ENCODE measurements at regions not wholly inside any gene's neighbourhood (a gene's known extent, or its start where the extent isn't known, plus 50 kb on each side); places are given as distances from the start of the nearest gene placed in this dataset.
"Not testable (repeated sequence)": the region's sequence is repeated elsewhere in the genome, so short reads cannot be mapped to it uniquely, and the experiment has no call there.

- no peak for TF ChIP-seq CTCF (conservative IDR thresholded peaks at IDR 0.05)
- Mint-ChIP-seq H3K27ac (ENCODE audit: unreplicated experiment) (no peak overlapping the region), H3K4me3 (no peak overlapping the region), H3K4me1 (no peaks in the 10 kb centered on the region), H3K36me3 (ENCODE audit: low read depth) (peaks cover 3% of the 10 kb centered on the region), H3K9me3 (peaks cover 9% of the 10 kb centered on the region), H3K27me3 (ENCODE audit: low read depth) (no peaks in the 10 kb centered on the region)
- no peak for DNase-seq (ENCODE audit: low read depth, low spot score)
Measured at GRCh38 chr4:120215350-120215749, 148.7 kb upstream of the MAD2L1 start.

GRCh38 chr4:120211408-120212015 lies 144.9 kb upstream of the MAD2L1 start:
- Mint-ChIP-seq H3K4me3 (no peak overlapping the region), H3K4me1 (no peaks in the 10 kb centered on the region), H3K9me3 (peaks cover 6% of the 10 kb centered on the region), H3K36me3 (ENCODE audit: low read depth) (peaks cover 8% of the 10 kb centered on the region), H3K27me3 (ENCODE audit: low read depth) (no peaks in the 10 kb centered on the region), H3K27ac (ENCODE audit: unreplicated experiment) (no peak overlapping the region)
- no peak for TF ChIP-seq CTCF (conservative IDR thresholded peaks at IDR 0.05)
- no peak for DNase-seq (ENCODE audit: low read depth, low spot score)

DNA sequence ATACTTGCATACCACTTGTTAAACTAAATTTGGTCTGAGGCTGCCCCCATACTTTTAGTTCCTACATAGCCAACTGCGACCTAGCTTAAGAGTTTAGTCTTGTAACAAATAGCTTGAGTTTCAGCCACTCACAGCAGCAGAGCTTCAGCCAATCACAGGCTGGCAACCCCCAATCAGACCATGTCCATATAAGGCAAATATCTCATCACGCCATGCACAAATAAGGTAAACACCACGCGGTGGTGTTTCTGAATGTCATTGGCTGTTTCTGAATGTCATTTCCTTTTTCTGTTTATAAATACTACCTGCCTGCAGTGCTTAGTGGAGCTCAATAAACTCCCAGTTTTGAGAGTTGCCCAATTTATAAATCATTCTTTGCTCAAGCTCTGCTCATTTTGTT lies 143.1 kb upstream of the MAD2L1 start:
- Mint-ChIP-seq H3K27me3 (ENCODE audit: low read depth) (no peaks in the 10 kb centered on the region), H3K27ac (ENCODE audit: unreplicated experiment) (no peak overlapping the region), H3K9me3 (peaks cover 17% of the 10 kb centered on the region), H3K36me3 (ENCODE audit: low read depth) (peaks cover 13% of the 10 kb centered on the region), H3K4me3 (no peak overlapping the region), H3K4me1 (no peaks in the 10 kb centered on the region)
- TF ChIP-seq CTCF (conservative IDR thresholded peaks at IDR 0.05): no peak
- no peak for DNase-seq (ENCODE audit: low read depth, low spot score)

DNA sequence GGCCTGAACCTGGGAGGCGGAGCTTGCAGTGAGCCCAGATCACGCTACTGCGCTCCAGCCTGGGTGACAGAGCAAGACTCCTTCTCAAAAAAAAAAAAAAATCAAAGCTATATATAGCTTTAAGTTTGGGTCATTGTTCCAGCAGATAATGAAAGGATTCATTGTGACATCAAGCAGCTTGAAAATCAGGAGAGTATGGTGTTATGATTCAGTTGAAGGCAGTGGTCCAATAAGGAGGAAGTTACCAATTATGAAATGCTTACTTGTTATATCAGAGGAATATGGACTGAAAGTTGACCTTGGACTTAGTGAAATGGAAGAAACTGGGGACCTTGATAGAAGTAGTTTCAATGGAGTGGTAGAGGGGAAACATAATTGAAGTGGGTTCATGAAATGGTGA lies 140.4 kb upstream of the MAD2L1 start:
- DNase-seq (ENCODE audit: low read depth, low spot score): no peak

DNA sequence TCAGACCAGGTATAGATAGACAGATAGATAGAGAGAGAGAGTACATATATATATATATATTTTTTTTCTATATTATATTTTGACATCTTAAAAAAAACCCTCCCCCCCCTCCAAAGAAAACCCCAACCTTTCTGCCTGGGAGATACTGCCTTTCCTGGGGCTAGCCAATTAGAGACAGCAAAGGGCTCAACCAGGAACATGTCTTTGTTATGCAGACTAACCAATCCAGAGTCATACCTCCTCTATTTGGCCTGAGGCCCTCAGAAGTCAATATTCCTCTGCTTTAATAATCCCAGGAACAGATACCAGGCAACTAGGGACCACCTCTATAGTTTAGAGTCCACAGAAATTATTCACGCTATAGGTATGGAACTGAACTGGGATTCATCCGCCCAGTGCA lies 135.6 kb upstream of the MAD2L1 start:
- Mint-ChIP-seq H3K4me3 (no peak overlapping the region), H3K27ac (ENCODE audit: unreplicated experiment) (no peak overlapping the region), H3K36me3 (ENCODE audit: low read depth) (peaks cover 7% of the 10 kb centered on the region), H3K9me3 (peaks cover 18% of the 10 kb centered on the region), H3K4me1 (no peaks in the 10 kb centered on the region), H3K27me3 (ENCODE audit: low read depth) (no peaks in the 10 kb centered on the region)
- no peak for TF ChIP-seq CTCF (conservative IDR thresholded peaks at IDR 0.05)
- no peak for DNase-seq (ENCODE audit: low read depth, low spot score)

More for the DNA sequence above, 140.4 kb upstream of the MAD2L1 start:
- no peaks in the 10 kb centered on the region for H3K27me3 Mint-ChIP-seq (ENCODE audit: low read depth)
- H3K27ac Mint-ChIP-seq (ENCODE audit: unreplicated experiment): no peak overlapping the region
- H3K36me3 Mint-ChIP-seq (ENCODE audit: low read depth): peaks cover 13% of the 10 kb centered on the region
- H3K9me3 Mint-ChIP-seq: peaks cover 21% of the 10 kb centered on the region
- TF ChIP-seq CTCF (conservative IDR thresholded peaks at IDR 0.05): no peak
- no peaks in the 10 kb centered on the region for H3K4me1 Mint-ChIP-seq
- H3K4me3 Mint-ChIP-seq: no peak overlapping the region

GRCh38 chr4:120200573-120201110 lies 134.0 kb upstream of the MAD2L1 start:
- not testable (repeated sequence) for H3K27ac Mint-ChIP-seq (ENCODE audit: unreplicated experiment); H3K9me3 Mint-ChIP-seq; H3K4me1 Mint-ChIP-seq; DNase-seq (ENCODE audit: low read depth, low spot score); H3K27me3 Mint-ChIP-seq (ENCODE audit: low read depth); H3K4me3 Mint-ChIP-seq; H3K36me3 Mint-ChIP-seq (ENCODE audit: low read depth)

Data from neural crest cell (in vitro differentiated cells).